GM23338 (cell line): ENCODE measurements at regions not wholly inside any gene's neighbourhood (a gene's known extent, or its start where the extent isn't known, plus 50 kb on each side); places are given as distances from the start of the nearest gene placed in this dataset.

ENCODE experiments used
- EZH2 ChIP-seq: fragments of 200-600 bp; sonication (generic); IDR thresholded peaks from one replicate; pipeline ENCODE4 v1.8.0; 2017; ENCODE audit warnings: antibody characterized with exemption, mild to moderate bottlenecking, low read depth; ENCODE audit not compliant: unreplicated experiment
- EZH2phosphoT487 ChIP-seq: fragments of 200-600 bp; sonication (generic); IDR thresholded peaks from one replicate; pipeline ENCODE4 v1.8.1; 2018; ENCODE audit warnings: antibody characterized with exemption; ENCODE audit not compliant: unreplicated experiment
- POLR2AphosphoS5 ChIP-seq: IDR thresholded peaks from 2 replicates; pipeline ENCODE4 v1.6.1; 2016; ENCODE audit warnings: antibody characterized with exemption, low read depth
- ZNF331 ChIP-seq: fragments of 250-450 bp; sonication (Bioruptor Pico); IDR thresholded peaks from 2 replicates; pipeline ENCODE4 v1.5.0; 2020; ENCODE audit warnings: low read depth, mild to moderate bottlenecking, moderate library complexity
- TF ChIP-seq, protein P1 (sequence below), 2 experiments: fragments of 200-600 bp in 1 of 2; sonication (generic) in 1 of 2; conservative IDR thresholded peaks; 2 replicates each; pipeline versions ENCODE4 v1.5.1 to v1.6.1; 2016 to 2017; ENCODE audit warnings: antibody characterized with exemption in 2 of 2, low read depth in 2 of 2, mild to moderate bottlenecking in 2 of 2, moderate library complexity in 1 of 2
- TF ChIP-seq, protein P2 (sequence below): IDR thresholded peaks from one replicate; pipeline ENCODE4 v1.6.1; 2018; ENCODE audit warnings: antibody characterized with exemption; ENCODE audit not compliant: unreplicated experiment

DNA sequence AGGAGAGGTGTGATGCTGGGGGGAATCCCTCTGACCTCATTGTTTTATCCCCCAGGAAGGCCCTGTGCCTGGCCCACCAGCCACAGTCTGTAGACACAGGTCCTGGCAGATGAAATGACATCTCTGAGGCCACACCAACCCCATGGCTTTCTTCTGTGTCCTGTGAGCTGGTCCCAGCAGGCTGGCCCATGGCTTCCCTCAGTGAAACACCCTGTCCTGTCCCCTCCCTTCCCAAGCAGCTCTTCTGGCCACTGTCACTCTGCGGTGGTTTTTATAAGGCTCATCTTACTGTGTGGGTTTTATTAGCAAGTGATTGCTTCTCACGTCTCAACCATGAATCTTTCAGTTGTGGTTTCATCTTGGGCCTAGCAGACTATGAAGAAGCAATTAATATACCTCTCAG is 81.6 kb upstream of the CALM2 start:
- TF ChIP-seq, protein P1, sequence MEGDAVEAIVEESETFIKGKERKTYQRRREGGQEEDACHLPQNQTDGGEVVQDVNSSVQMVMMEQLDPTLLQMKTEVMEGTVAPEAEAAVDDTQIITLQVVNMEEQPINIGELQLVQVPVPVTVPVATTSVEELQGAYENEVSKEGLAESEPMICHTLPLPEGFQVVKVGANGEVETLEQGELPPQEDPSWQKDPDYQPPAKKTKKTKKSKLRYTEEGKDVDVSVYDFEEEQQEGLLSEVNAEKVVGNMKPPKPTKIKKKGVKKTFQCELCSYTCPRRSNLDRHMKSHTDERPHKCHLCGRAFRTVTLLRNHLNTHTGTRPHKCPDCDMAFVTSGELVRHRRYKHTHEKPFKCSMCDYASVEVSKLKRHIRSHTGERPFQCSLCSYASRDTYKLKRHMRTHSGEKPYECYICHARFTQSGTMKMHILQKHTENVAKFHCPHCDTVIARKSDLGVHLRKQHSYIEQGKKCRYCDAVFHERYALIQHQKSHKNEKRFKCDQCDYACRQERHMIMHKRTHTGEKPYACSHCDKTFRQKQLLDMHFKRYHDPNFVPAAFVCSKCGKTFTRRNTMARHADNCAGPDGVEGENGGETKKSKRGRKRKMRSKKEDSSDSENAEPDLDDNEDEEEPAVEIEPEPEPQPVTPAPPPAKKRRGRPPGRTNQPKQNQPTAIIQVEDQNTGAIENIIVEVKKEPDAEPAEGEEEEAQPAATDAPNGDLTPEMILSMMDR (conservative IDR thresholded peaks at IDR 0.05; ENCODE audit: low read depth in 2 of 2) = no peak
- TF ChIP-seq EZH2 (no peak), POLR2AphosphoS5 (no peak), ZNF331 (CRISPR knock-in tag) (no peak), EZH2phosphoT487 (no peak)
- TF ChIP-seq, protein P2, sequence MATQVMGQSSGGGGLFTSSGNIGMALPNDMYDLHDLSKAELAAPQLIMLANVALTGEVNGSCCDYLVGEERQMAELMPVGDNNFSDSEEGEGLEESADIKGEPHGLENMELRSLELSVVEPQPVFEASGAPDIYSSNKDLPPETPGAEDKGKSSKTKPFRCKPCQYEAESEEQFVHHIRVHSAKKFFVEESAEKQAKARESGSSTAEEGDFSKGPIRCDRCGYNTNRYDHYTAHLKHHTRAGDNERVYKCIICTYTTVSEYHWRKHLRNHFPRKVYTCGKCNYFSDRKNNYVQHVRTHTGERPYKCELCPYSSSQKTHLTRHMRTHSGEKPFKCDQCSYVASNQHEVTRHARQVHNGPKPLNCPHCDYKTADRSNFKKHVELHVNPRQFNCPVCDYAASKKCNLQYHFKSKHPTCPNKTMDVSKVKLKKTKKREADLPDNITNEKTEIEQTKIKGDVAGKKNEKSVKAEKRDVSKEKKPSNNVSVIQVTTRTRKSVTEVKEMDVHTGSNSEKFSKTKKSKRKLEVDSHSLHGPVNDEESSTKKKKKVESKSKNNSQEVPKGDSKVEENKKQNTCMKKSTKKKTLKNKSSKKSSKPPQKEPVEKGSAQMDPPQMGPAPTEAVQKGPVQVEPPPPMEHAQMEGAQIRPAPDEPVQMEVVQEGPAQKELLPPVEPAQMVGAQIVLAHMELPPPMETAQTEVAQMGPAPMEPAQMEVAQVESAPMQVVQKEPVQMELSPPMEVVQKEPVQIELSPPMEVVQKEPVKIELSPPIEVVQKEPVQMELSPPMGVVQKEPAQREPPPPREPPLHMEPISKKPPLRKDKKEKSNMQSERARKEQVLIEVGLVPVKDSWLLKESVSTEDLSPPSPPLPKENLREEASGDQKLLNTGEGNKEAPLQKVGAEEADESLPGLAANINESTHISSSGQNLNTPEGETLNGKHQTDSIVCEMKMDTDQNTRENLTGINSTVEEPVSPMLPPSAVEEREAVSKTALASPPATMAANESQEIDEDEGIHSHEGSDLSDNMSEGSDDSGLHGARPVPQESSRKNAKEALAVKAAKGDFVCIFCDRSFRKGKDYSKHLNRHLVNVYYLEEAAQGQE = no peak
